SU-DHL-6 (cell line): ENCODE measurements at regions not wholly inside any gene's neighbourhood (a gene's known extent, or its start where the extent isn't known, plus 50 kb on each side); places are given as distances from the start of the nearest gene placed in this dataset.

Experiments used
- EZH2phosphoT487 ChIP-seq: fragments of 200-600 bp; sonication (generic), shearing (Covaris generic); conservative IDR thresholded peaks from 2 replicates; pipeline ENCODE4 v1.6.1; 2018; ENCODE audit warnings: mild to moderate bottlenecking, antibody characterized with exemption, low read length, moderate library complexity, mixed read lengths
- TF ChIP-seq, protein P1 (sequence below): fragments of 200-600 bp; sonication (generic); IDR thresholded peaks from one replicate; pipeline ENCODE4 v1.5.1; 2017; ENCODE audit warnings: antibody characterized with exemption, mild to moderate bottlenecking, low read length, moderate library complexity; ENCODE audit not compliant: insufficient read depth, poor library complexity, severe bottlenecking

DNA sequence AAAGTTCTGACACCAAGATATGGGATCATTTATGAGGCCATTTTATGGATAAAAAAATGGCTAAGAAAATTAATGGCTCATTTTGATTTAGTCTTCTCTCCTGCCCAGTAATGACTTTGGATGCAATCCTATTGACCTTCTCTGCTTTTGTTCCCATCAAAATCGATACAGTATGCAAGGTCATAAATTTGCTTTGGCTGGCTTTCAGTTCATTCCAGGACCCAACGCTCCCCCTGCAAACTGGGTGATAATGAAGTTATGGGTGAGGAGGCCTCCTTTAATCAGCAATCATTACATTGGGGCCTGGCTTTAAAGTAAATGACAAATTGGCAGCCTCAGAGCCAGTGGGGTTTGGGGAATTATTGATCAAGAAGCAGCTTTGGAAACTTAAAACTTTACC lies 351.8 kb upstream of the GYPC start:
- TF ChIP-seq, protein P1, sequence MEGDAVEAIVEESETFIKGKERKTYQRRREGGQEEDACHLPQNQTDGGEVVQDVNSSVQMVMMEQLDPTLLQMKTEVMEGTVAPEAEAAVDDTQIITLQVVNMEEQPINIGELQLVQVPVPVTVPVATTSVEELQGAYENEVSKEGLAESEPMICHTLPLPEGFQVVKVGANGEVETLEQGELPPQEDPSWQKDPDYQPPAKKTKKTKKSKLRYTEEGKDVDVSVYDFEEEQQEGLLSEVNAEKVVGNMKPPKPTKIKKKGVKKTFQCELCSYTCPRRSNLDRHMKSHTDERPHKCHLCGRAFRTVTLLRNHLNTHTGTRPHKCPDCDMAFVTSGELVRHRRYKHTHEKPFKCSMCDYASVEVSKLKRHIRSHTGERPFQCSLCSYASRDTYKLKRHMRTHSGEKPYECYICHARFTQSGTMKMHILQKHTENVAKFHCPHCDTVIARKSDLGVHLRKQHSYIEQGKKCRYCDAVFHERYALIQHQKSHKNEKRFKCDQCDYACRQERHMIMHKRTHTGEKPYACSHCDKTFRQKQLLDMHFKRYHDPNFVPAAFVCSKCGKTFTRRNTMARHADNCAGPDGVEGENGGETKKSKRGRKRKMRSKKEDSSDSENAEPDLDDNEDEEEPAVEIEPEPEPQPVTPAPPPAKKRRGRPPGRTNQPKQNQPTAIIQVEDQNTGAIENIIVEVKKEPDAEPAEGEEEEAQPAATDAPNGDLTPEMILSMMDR: no peak
- no peak for TF ChIP-seq EZH2phosphoT487
